GM23338 (cell line): ENCODE measurements at regions not wholly inside any gene's neighbourhood (a gene's known extent, or its start where the extent isn't known, plus 50 kb on each side); places are given as distances from the start of the nearest gene placed in this dataset.

Experiments
- ATAC-seq: fragments of 200-7000 bp; cut with Tn5 transposase; 3 replicates; pipeline ENCODE4 v1.9.1; 2020
- DNase-seq: peaks from one replicate; pipeline ENCODE4 v3.0.0-alpha.2; 2015; ENCODE audit warnings: low spot score
- H2AFZ ChIP-seq: fragments of 200-600 bp; sonication (generic); 2 replicates; pipeline ENCODE4 v1.8.0; 2016; ENCODE audit warnings: antibody characterized with exemption, mild to moderate bottlenecking, moderate library complexity
- H3F3A ChIP-seq: fragments of 200-600 bp; sonication (generic); replicated peaks from 2 replicates; pipeline ENCODE4 v1.8.0; 2017; ENCODE audit warnings: antibody characterized with exemption, mixed run types, low read depth
- H3K27ac ChIP-seq: fragments of 200-600 bp; sonication (generic); 2 replicates; pipeline ENCODE4 v1.6.1; 2016; ENCODE audit warnings: low read depth
- H3K27me3 ChIP-seq: fragments of 200-600 bp; sonication (generic); 2 replicates; pipeline ENCODE4 v1.8.0; 2016; ENCODE audit warnings: mild to moderate bottlenecking, mixed run types, moderate library complexity; ENCODE audit not compliant: insufficient read depth
- H3K36me3 ChIP-seq: fragments of 200-600 bp; sonication (generic); 2 replicates; pipeline ENCODE4 v1.8.0; 2016; ENCODE audit warnings: mild to moderate bottlenecking; ENCODE audit not compliant: insufficient read depth
- H3K4me1 ChIP-seq: fragments of 200-600 bp; sonication (generic); 2 replicates; pipeline ENCODE4 v1.8.0; 2016; ENCODE audit warnings: mild to moderate bottlenecking, moderate library complexity; ENCODE audit not compliant: insufficient read depth
- H3K4me2 ChIP-seq: fragments of 200-600 bp; sonication (generic); 2 replicates; pipeline ENCODE4 v1.7.1; 2017; ENCODE audit warnings: mixed run types
- H3K4me3 ChIP-seq: fragments of 200-600 bp; sonication (generic); 2 replicates; pipeline ENCODE4 v1.6.1; 2016; ENCODE audit warnings: mixed run types
- H3K79me2 ChIP-seq: fragments of 200-600 bp; sonication (generic); replicated peaks from 2 replicates; pipeline ENCODE4 v1.8.0; 2017; ENCODE audit warnings: mild to moderate bottlenecking; ENCODE audit not compliant: insufficient read depth
- H3K9me2 ChIP-seq: fragments of 200-600 bp; sonication (generic); 2 replicates; pipeline ENCODE4 v1.8.0; 2017; ENCODE audit not compliant: insufficient read depth
- H4K20me1 ChIP-seq: fragments of 200-600 bp; sonication (generic); replicated peaks from 2 replicates; pipeline ENCODE4 v1.8.0; 2017; ENCODE audit warnings: mild to moderate bottlenecking; ENCODE audit not compliant: insufficient read depth
- H3K27ac Mint-ChIP-seq: 2 replicates; pipeline ENCODE4 v1.8.0; 2020; ENCODE audit warnings: inconsistent platforms, mild to moderate bottlenecking, moderate library complexity, mixed read lengths
- H3K27me3 Mint-ChIP-seq: 3 replicates; pipeline ENCODE4 v1.8.0; 2022; ENCODE audit warnings: low read depth, mild to moderate bottlenecking, moderate library complexity, mixed read lengths, inconsistent platforms; ENCODE audit not compliant: insufficient read depth, poor library complexity
- H3K36me3 Mint-ChIP-seq: 3 replicates; pipeline ENCODE4 v1.8.0; 2021; ENCODE audit warnings: low read depth, mild to moderate bottlenecking, inconsistent platforms, moderate library complexity, mixed read lengths
- H3K4me1 Mint-ChIP-seq: 3 replicates; pipeline ENCODE4 v1.8.0; 2020; ENCODE audit warnings: mild to moderate bottlenecking, inconsistent platforms, mixed read lengths
- H3K4me3 Mint-ChIP-seq: 3 replicates; pipeline ENCODE4 v1.8.0; 2021; ENCODE audit warnings: moderate library complexity, mild to moderate bottlenecking, inconsistent platforms, mixed read lengths
- H3K9me3 Mint-ChIP-seq: 3 replicates; pipeline ENCODE4 v1.8.0; 2020; ENCODE audit warnings: moderate library complexity, mild to moderate bottlenecking, inconsistent platforms, mixed read lengths
- CREB1 ChIP-seq: fragments of 250-450 bp; sonication (Bioruptor Pico); IDR thresholded peaks from 2 replicates; pipeline ENCODE4 v1.5.0; 2020; ENCODE audit warnings: low read depth, mild to moderate bottlenecking, moderate library complexity
- EZH2 ChIP-seq: fragments of 200-600 bp; sonication (generic); IDR thresholded peaks from one replicate; pipeline ENCODE4 v1.8.0; 2017; ENCODE audit warnings: antibody characterized with exemption, mild to moderate bottlenecking, low read depth; ENCODE audit not compliant: unreplicated experiment
- EZH2phosphoT487 ChIP-seq: fragments of 200-600 bp; sonication (generic); IDR thresholded peaks from one replicate; pipeline ENCODE4 v1.8.1; 2018; ENCODE audit warnings: antibody characterized with exemption; ENCODE audit not compliant: unreplicated experiment
- JUNB ChIP-seq: IDR thresholded peaks from one replicate; pipeline ENCODE4 v1.6.1; 2016; ENCODE audit warnings: antibody characterized with exemption; ENCODE audit not compliant: unreplicated experiment
- NANOG ChIP-seq: IDR thresholded peaks from 2 replicates; pipeline ENCODE4 v1.6.1; 2016; ENCODE audit warnings: antibody characterized with exemption, borderline replicate concordance
- POLR2AphosphoS5 ChIP-seq: IDR thresholded peaks from 2 replicates; pipeline ENCODE4 v1.6.1; 2016; ENCODE audit warnings: antibody characterized with exemption, low read depth
- REST ChIP-seq: IDR thresholded peaks from one replicate; pipeline ENCODE4 v1.6.1; 2018; ENCODE audit warnings: antibody characterized with exemption; ENCODE audit not compliant: unreplicated experiment
- STAT1 ChIP-seq: IDR thresholded peaks from one replicate; pipeline ENCODE4 v1.6.1; 2016; ENCODE audit warnings: antibody characterized with exemption; ENCODE audit not compliant: unreplicated experiment
- ZNF114 ChIP-seq: fragments of 250-450 bp; sonication (Bioruptor Pico); IDR thresholded peaks from 2 replicates; pipeline ENCODE4 v1.5.0; 2020; ENCODE audit warnings: mild to moderate bottlenecking, moderate library complexity
- ZNF331 ChIP-seq: fragments of 250-450 bp; sonication (Bioruptor Pico); IDR thresholded peaks from 2 replicates; pipeline ENCODE4 v1.5.0; 2020; ENCODE audit warnings: low read depth, mild to moderate bottlenecking, moderate library complexity
- ZNF462 ChIP-seq: fragments of 250-450 bp; sonication (Bioruptor Pico); IDR thresholded peaks from 2 replicates; pipeline ENCODE4 v1.5.0; 2020; ENCODE audit warnings: mild to moderate bottlenecking, moderate library complexity

DNA sequence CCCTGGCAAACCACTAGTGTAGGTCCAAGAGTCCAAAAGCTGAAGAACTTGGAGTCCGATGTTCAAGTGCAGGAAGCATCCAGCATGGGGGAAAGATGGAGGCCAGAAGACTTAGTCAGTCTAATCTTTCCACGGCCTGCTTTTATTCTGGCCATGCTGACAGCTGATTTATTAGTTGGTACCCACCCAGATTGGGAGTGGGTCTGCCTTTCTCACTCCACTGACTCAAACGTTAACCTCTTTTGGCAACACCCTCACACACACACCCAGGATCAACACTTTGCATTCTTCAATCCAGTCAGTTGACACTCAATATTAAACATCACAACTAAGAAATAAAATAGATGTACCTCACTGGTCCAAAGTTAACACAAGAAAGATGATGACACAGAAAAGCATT is 134.8 kb upstream of the GABRA2 start (continued):
- TF ChIP-seq REST (no peak), NANOG (no peak), CREB1 (CRISPR knock-in tag) (no peak)

DNA sequence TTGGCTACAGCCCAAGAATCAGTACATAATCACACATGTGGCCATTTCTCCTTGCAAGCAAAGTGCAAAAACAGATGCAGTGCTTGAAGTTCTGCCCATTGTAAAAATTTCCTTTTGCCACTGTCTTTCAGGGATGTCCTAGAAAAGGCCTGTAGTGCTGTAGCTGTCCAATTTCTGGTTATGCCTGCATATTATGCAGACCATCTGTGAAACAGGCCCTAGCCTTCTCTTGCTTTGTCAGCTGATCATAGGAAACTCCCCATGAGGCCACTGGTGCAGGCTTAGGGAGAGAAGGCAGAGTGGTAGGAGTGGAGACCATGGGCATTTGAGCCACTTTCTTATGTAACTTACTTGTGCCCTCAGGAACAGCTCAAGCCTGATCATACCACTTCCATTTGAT is 130.4 kb upstream of the GABRA2 start:
- H3K4me2 ChIP-seq = no peak overlapping the region
- no peak overlapping the region for H2AFZ ChIP-seq
- H3K36me3 Mint-ChIP-seq = peaks cover 8% of the 10 kb centered on the region; the same call in 2 of the 3 replicates
- H3F3A ChIP-seq = no peaks in the 10 kb centered on the region
- no peak overlapping the region for H3K4me3 Mint-ChIP-seq
- no peaks in the 10 kb centered on the region for H3K36me3 ChIP-seq
- no peaks in the 10 kb centered on the region for H3K4me1 ChIP-seq
- no peak overlapping the region for H3K27ac ChIP-seq
- H3K27ac Mint-ChIP-seq = no peak overlapping the region
- ATAC-seq (no peak), DNase-seq (no peak)
- H3K9me3 Mint-ChIP-seq = peaks cover 96% of the 10 kb centered on the region
- H3K4me3 ChIP-seq = no peak overlapping the region
- peaks cover 22% of the 10 kb centered on the region; the same call in 1 of the 2 replicates for H3K9me2 ChIP-seq
- no peaks in the 10 kb centered on the region for H3K27me3 Mint-ChIP-seq
- no peaks in the 10 kb centered on the region for H3K27me3 ChIP-seq
- no peaks in the 10 kb centered on the region for H3K79me2 ChIP-seq
- H4K20me1 ChIP-seq = no peaks in the 10 kb centered on the region
- no peaks in the 10 kb centered on the region for H3K4me1 Mint-ChIP-seq
- TF ChIP-seq EZH2phosphoT487 (no peak), NANOG (no peak), ZNF114 (CRISPR knock-in tag) (no peak), JUNB (no peak), EZH2 (no peak), REST (no peak), ZNF462 (CRISPR knock-in tag) (no peak), STAT1 (no peak), POLR2AphosphoS5 (no peak), CREB1 (CRISPR knock-in tag) (no peak), ZNF331 (CRISPR knock-in tag) (no peak)
